Body of pancreas (tissue), 4 donors: ENCODE measurements at regions not wholly inside any gene's neighbourhood (a gene's known extent, or its start where the extent isn't known, plus 50 kb on each side); places are given as distances from the start of the nearest gene placed in this dataset.
"Not testable (repeated sequence)": the region's sequence is repeated elsewhere in the genome, so short reads cannot be mapped to it uniquely, and the experiment has no call there.

Experiments
- ATAC-seq: fragments of 150-250 bp; one replicate; pipeline ENCODE4 v1.9.1; 2016
- DNase-seq, 4 donors: peaks; one replicate each; pipeline ENCODE4 v3.0.0-alpha.2; 2019
- H3K27ac ChIP-seq, 4 donors: fragments of 200-600 bp; sonication (generic); 1 replicate in 3 of 4; 2 replicates in 1 of 4; pipeline versions ENCODE4 v1.5.1 to v1.6.1; 2016 to 2019; ENCODE audit warnings: mild to moderate bottlenecking in 1 of 4, mixed read lengths in 1 of 4, moderate library complexity in 1 of 4
- H3K27me3 ChIP-seq, 2 donors: fragments of 200-600 bp; sonication (generic); one replicate each; pipeline ENCODE4 v1.6.0; 2016; ENCODE audit warnings: mild to moderate bottlenecking in 1 of 2
- H3K36me3 ChIP-seq, 2 donors: fragments of 200-600 bp; sonication (generic); replicated peaks in 1 of 2; 2 replicates each; pipeline ENCODE4 v1.5.1; 2016; ENCODE audit warnings: low read depth in 2 of 2; ENCODE audit not compliant: insufficient read depth in 1 of 2
- H3K4me1 ChIP-seq: fragments of 200-600 bp; sonication (generic); one replicate; pipeline ENCODE4 v1.6.0; 2016
- H3K4me3 ChIP-seq, 2 donors: fragments of 200-600 bp; sonication (generic); 1 replicate in 1 of 2; 2 replicates in 1 of 2; pipeline ENCODE4 v1.5.1; 2016 to 2019
- H3K9me3 ChIP-seq, 3 donors: fragments of 200-600 bp; sonication (generic); 1 replicate in 2 of 3; 2 replicates in 1 of 3; pipeline ENCODE4 v1.5.1; 2016
- CTCF ChIP-seq, 7 experiments: fragments of 450-650 bp in 4 of 7; fragments of 200-600 bp in 3 of 7; sonication (generic) in 3 of 7; IDR thresholded peaks; one replicate each; pipeline ENCODE4 v1.5.1; 2016 to 2019; ENCODE audit warnings: antibody characterized with exemption in 7 of 7
- POLR2A ChIP-seq, 3 donors: fragments of 450-650 bp; IDR thresholded peaks; one replicate each; pipeline ENCODE4 v1.6.1; 2016; ENCODE audit warnings: antibody characterized with exemption in 3 of 3, mild to moderate bottlenecking in 2 of 3
- WGBS, 2 donors: methylation state at CpG; one replicate each; pipeline ENCODE4 v1.1.5; 2017; 5-methylcytosine and 5-hydroxymethylcytosine counted together
- intact Hi-C: fragments of 100-400 bp; cut with DNase I; formaldehyde crosslinking; loops from one replicate; pipeline ENCODE4 v1.15.1; 2023

GRCh38 chr14:44396226-44396625 is 110.9 kb downstream of the FSCB start:
- WGBS, 2 donors = 55 to 65% methylated on average over 2 of the region's 2 CpGs
- Histone ChIP-seq H3K36me3 (no peaks in the 10 kb centered on the region), H3K9me3 (no peaks in the 10 kb centered on the region), H3K4me1 (no peaks in the 10 kb centered on the region), H3K4me3 (no peak overlapping the region), H3K27ac (no peak overlapping the region), H3K27me3 (no peaks in the 10 kb centered on the region)
- TF ChIP-seq CTCF (IDR thresholded peaks at IDR 0.05) = no peak
- no peak for TF ChIP-seq POLR2A (IDR thresholded peaks at IDR 0.05)
- DNase-seq = no peak
- intact Hi-C loops = no loop called here
- no peak for ATAC-seq

GRCh38 chr14:44392984-44393383 is 114.1 kb downstream of the FSCB start:
- H3K4me1 ChIP-seq = no peaks in the 10 kb centered on the region
- no peaks in the 10 kb centered on the region for H3K36me3 ChIP-seq
- H3K27ac ChIP-seq = no peak overlapping the region
- no peaks in the 10 kb centered on the region for H3K27me3 ChIP-seq
- H3K4me3 ChIP-seq = no peak overlapping the region
- H3K9me3 ChIP-seq = no peaks in the 10 kb centered on the region
- 40 to 53% methylated on average over 2 of the region's 2 CpGs for WGBS, 2 donors
- intact Hi-C loops = no loop called here
- no peak for DNase-seq
- TF ChIP-seq CTCF (IDR thresholded peaks at IDR 0.05) = no peak
- TF ChIP-seq POLR2A (IDR thresholded peaks at IDR 0.05) = no peak
- no peak for ATAC-seq

- no peaks in the 10 kb centered on the region for H3K9me3 ChIP-seq
- intact Hi-C loops = no loop called here
- H3K4me3 ChIP-seq = no peak overlapping the region
- H3K27ac ChIP-seq = no peak overlapping the region
- H3K4me1 ChIP-seq = no peaks in the 10 kb centered on the region
- TF ChIP-seq POLR2A (IDR thresholded peaks at IDR 0.05) (no peak), CTCF (IDR thresholded peaks at IDR 0.05) (no peak)
- no peak for DNase-seq
- ATAC-seq = no peak
- no peaks in the 10 kb centered on the region for H3K36me3 ChIP-seq
- no peaks in the 10 kb centered on the region for H3K27me3 ChIP-seq
Observed at GRCh38 chr14:44388306-44388705, 118.8 kb downstream of the FSCB start.

- DNase-seq = no peak
- H3K27ac ChIP-seq = no peak overlapping the region
- 68 to 70% methylated on average over 5 to 6 of the region's 6 CpGs for WGBS, 2 donors
- H3K27me3 ChIP-seq = no peaks in the 10 kb centered on the region
- no peak overlapping the region for H3K4me3 ChIP-seq
- no peaks in the 10 kb centered on the region for H3K4me1 ChIP-seq
- no peaks in the 10 kb centered on the region for H3K9me3 ChIP-seq
- ATAC-seq = no peak
- intact Hi-C loops = no loop called here
- no peak for TF ChIP-seq POLR2A (IDR thresholded peaks at IDR 0.05)
- no peak for TF ChIP-seq CTCF (IDR thresholded peaks at IDR 0.05)
- no peaks in the 10 kb centered on the region for H3K36me3 ChIP-seq
Observed at GRCh38 chr14:44385906-44386305, 121.2 kb downstream of the FSCB start.

GRCh38 chr14:44385296-44385695 is 121.8 kb downstream of the FSCB start:
- H3K36me3 ChIP-seq, ATAC-seq, intact Hi-C loops, H3K27ac ChIP-seq, H3K27me3 ChIP-seq, H3K4me1 ChIP-seq, H3K4me3 ChIP-seq, DNase-seq, H3K9me3 ChIP-seq: not testable (repeated sequence)
- 84 to 90% methylated on average over 6 of the region's 6 CpGs for WGBS, 2 donors

- ATAC-seq, H3K4me3 ChIP-seq, H3K27me3 ChIP-seq, H3K36me3 ChIP-seq, H3K27ac ChIP-seq, H3K4me1 ChIP-seq, DNase-seq, intact Hi-C loops, H3K9me3 ChIP-seq: not testable (repeated sequence)
- 92 to 100% methylated on average over 2 to 38 of the region's 38 CpGs for WGBS, 2 donors
Observed at GRCh38 chr14:44384601-44385293, 122.3 kb downstream of the FSCB start.
